HCT116 (cell line): ENCODE measurements at regions not wholly inside any gene's neighbourhood (a gene's known extent, or its start where the extent isn't known, plus 50 kb on each side); places are given as distances from the start of the nearest gene placed in this dataset.

Experiments
- ATAC-seq: fragments of 200-7000 bp; cut with Tn5 transposase; 2 replicates; pipeline ENCODE4 v1.9.1; 2020; ENCODE audit warnings: mild to moderate bottlenecking, moderate library complexity
- BruUV-seq: library from RNA; stranded (reverse); fragments of 400-500 nt; replicated peaks from 2 replicates; lab custom pipeline; 2021; lab: Mats Ljungman, UMichigan
- CTCF ChIA-PET: fragments of 300-600 bp; sonication (Branson Sonifier 250); formaldehyde crosslinking; loops from one replicate; lab custom pipeline; 2021; ENCODE audit warnings: antibody characterized with exemption; lab: Charles Lee
- POLR2A ChIA-PET: fragments of 300-600, 350-600 bp; sonication (Branson Sonifier 250); formaldehyde crosslinking; loops from one replicate; lab custom pipeline; 2021; ENCODE audit warnings: antibody characterized with exemption; lab: Charles Lee
- RAD21 ChIA-PET, 2 experiments: fragments of 300-600 bp; sonication (Branson Sonifier 250); formaldehyde crosslinking; loops; one replicate each; lab custom pipeline; 2023; ENCODE audit warnings: low total read pairs in 2 of 2; ENCODE audit not compliant: uncharacterized antibody in 2 of 2, unreplicated experiment in 2 of 2, low non-redundant PET in 1 of 2; lab: Charles Lee
- DNase-seq: peaks from one replicate; pipeline ENCODE4 v3.0.0-alpha.2; 2010; ENCODE audit warnings: low read depth, low spot score
- H2AFZ ChIP-seq: fragments of 200-600 bp; shearing (Covaris generic), sonication (generic); 2 replicates; pipeline ENCODE4 v1.6.1; 2017; ENCODE audit warnings: low read depth, mixed run types, mixed read lengths, antibody characterized with exemption, low read length; ENCODE audit not compliant: poor library complexity, severe bottlenecking
- H3K27ac ChIP-seq: 2 replicates; pipeline ENCODE4 v1.5.1; 2012; ENCODE audit warnings: low read depth, low read length
- H3K27me3 ChIP-seq: fragments of 200-600 bp; sonication (generic); 2 replicates; pipeline ENCODE4 v1.6.1; 2016; ENCODE audit warnings: mixed run types, low read length, mixed read lengths; ENCODE audit not compliant: insufficient read depth
- H3K36me3 ChIP-seq, 2 experiments: fragments of 200-500 bp in 1 of 2; fragments of 200-600 bp in 1 of 2; sonication (Bioruptor generic) in 1 of 2; sonication (generic) in 1 of 2; 2 replicates each; pipeline versions ENCODE4 v1.5.1 to v1.6.1; 2014 to 2016; ENCODE audit warnings: low read length in 2 of 2, inconsistent platforms in 1 of 2, mixed read lengths in 1 of 2, mixed run types in 1 of 2; ENCODE audit not compliant: insufficient read depth in 2 of 2, control insufficient read depth in 1 of 2
- H3K4me1 ChIP-seq, 2 experiments: fragments of 200-600 bp in 1 of 2; sonication (generic) in 1 of 2; 2 replicates each; pipeline versions ENCODE4 v1.5.1 to v1.6.1; 2012 to 2017; ENCODE audit warnings: low read length in 2 of 2, inconsistent platforms in 1 of 2, mild to moderate bottlenecking in 1 of 2, mixed read lengths in 1 of 2, mixed run types in 1 of 2, moderate library complexity in 1 of 2; ENCODE audit not compliant: insufficient read depth in 2 of 2, control insufficient read depth in 1 of 2
- H3K4me2 ChIP-seq: fragments of 200-600 bp; sonication (generic); 2 replicates; pipeline ENCODE4 v1.6.1; 2017; ENCODE audit warnings: mixed run types, low read length, mixed read lengths
- H3K4me3 ChIP-seq, 2 experiments: fragments of 200-600 bp in 1 of 2; sonication (generic) in 1 of 2; replicated peaks in 1 of 2; 2 replicates each; pipeline ENCODE4 v1.5.1; 2011 to 2016; ENCODE audit warnings: low read length in 2 of 2, control low read depth in 1 of 2, low read depth in 1 of 2, mild to moderate bottlenecking in 1 of 2, mixed read lengths in 1 of 2, mixed run types in 1 of 2
- H3K79me2 ChIP-seq: fragments of 200-600 bp; sonication (generic); 2 replicates; pipeline ENCODE4 v1.6.1; 2017; ENCODE audit warnings: mild to moderate bottlenecking, mixed run types, low read length, moderate library complexity, mixed read lengths; ENCODE audit not compliant: insufficient read depth
- H3K9ac ChIP-seq: fragments of 200-600 bp; sonication (generic); 2 replicates; pipeline ENCODE4 v1.6.1; 2016; ENCODE audit warnings: low read length, mixed read lengths
- H3K9me2 ChIP-seq: fragments of 200-600 bp; sonication (generic), shearing (Covaris generic); 2 replicates; pipeline ENCODE4 v1.6.1; 2017; ENCODE audit warnings: mixed run types, mild to moderate bottlenecking, moderate library complexity; ENCODE audit not compliant: insufficient read depth
- H3K9me3 ChIP-seq, 2 experiments: fragments of 200-500 bp in 1 of 2; fragments of 200-600 bp in 1 of 2; sonication (Bioruptor generic) in 1 of 2; sonication (generic) in 1 of 2; 2 replicates each; pipeline ENCODE4 v1.6.1; 2014 to 2017; ENCODE audit warnings: low read length in 2 of 2, mixed read lengths in 2 of 2, inconsistent platforms in 1 of 2, low read depth in 1 of 2, mild to moderate bottlenecking in 1 of 2, mixed run types in 1 of 2, moderate library complexity in 1 of 2; ENCODE audit not compliant: control insufficient read depth in 1 of 2, insufficient read depth in 1 of 2
- H4K20me1 ChIP-seq: fragments of 200-600 bp; sonication (generic), shearing (Covaris generic); 2 replicates; pipeline ENCODE4 v1.6.1; 2017; ENCODE audit warnings: mixed run types, mild to moderate bottlenecking, moderate library complexity; ENCODE audit not compliant: insufficient read depth
- CBX3 ChIP-seq: IDR thresholded peaks from 2 replicates; pipeline ENCODE4 v1.6.1; 2012; ENCODE audit warnings: low read depth
- CEBPB ChIP-seq: IDR thresholded peaks from 2 replicates; pipeline ENCODE4 v1.6.1; 2012; ENCODE audit warnings: low read depth
- EGR1 ChIP-seq: IDR thresholded peaks from 2 replicates; pipeline ENCODE4 v1.6.1; 2012; ENCODE audit warnings: low read depth
- EZH2 ChIP-seq: fragments of 200-600 bp; sonication (generic); IDR thresholded peaks from 2 replicates; pipeline ENCODE4 v1.6.1; 2017; ENCODE audit warnings: antibody characterized with exemption, mixed run types
- EZH2phosphoT487 ChIP-seq: fragments of 200-600 bp; IDR thresholded peaks from 2 replicates; pipeline ENCODE4 v1.6.1; 2018; ENCODE audit warnings: antibody characterized with exemption, borderline replicate concordance
- RAD21 ChIP-seq: IDR thresholded peaks from 2 replicates; pipeline ENCODE4 v1.6.1; 2012; ENCODE audit warnings: low read depth, mild to moderate bottlenecking
- SIN3A ChIP-seq: IDR thresholded peaks from 2 replicates; pipeline ENCODE4 v1.6.1; 2012; ENCODE audit warnings: low read depth
- SP1 ChIP-seq: IDR thresholded peaks from 2 replicates; pipeline ENCODE4 v1.6.1; 2012; ENCODE audit warnings: low read depth
- SRF ChIP-seq: IDR thresholded peaks from 2 replicates; pipeline ENCODE4 v1.6.1; 2012; ENCODE audit warnings: low read depth
- TCF7L2 ChIP-seq: IDR thresholded peaks from 2 replicates; pipeline ENCODE4 v1.7.0; 2011; ENCODE audit warnings: borderline replicate concordance, inconsistent platforms; ENCODE audit not compliant: insufficient read depth, insufficient read length; ENCODE audit errors: extremely low read depth
- ZFX ChIP-seq: fragments of 450-650 bp; IDR thresholded peaks from 2 replicates; pipeline ENCODE4 v1.6.1; 2017
- intact Hi-C: fragments of 100-400 bp; cut with micrococcal nuclease; formaldehyde crosslinking; loops from 2 replicates; pipeline ENCODE4 v1.10.0; 2022
- TF ChIP-seq, protein P1 (sequence below): IDR thresholded peaks from 2 replicates; pipeline ENCODE4 v1.6.1; 2012
- TF ChIP-seq, protein P2 (sequence below): IDR thresholded peaks from 2 replicates; pipeline ENCODE4 v1.6.1; 2012
- TF ChIP-seq, protein P3 (sequence below): IDR thresholded peaks from 2 replicates; pipeline ENCODE4 v1.6.1; 2012; ENCODE audit warnings: low read depth
- TF ChIP-seq, protein P4 (sequence below): IDR thresholded peaks from 2 replicates; pipeline ENCODE4 v1.6.1; 2011; ENCODE audit warnings: mild to moderate bottlenecking, low read length, moderate library complexity; ENCODE audit not compliant: insufficient replicate concordance; ENCODE audit errors: extremely low read depth

DNA sequence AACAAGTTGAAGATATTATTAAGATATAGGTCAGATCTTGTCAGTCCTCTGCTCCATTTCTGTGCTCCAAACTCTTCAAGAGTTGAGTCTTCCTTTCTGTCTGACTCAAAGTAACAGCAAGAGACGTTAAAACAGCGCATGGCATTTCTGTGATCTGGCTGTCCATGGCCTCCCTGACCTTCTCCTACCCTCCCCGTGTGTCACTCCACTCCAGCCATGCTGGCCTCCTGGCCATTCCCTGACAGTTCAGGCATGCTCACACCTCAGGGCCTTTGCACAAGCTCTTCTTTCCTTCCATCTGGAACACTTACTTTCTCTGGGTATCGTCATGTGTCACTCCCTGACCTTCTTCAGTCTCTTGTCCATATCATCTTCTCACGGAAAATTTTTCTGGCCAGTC lies 229.0 kb downstream of the CENPF start:
- ChIA-PET CTCF (no interaction called here), POLR2A (no interaction called here), RAD21 (no interaction called here)
- H4K20me1 ChIP-seq: no peaks in the 10 kb centered on the region
- no peaks in the 10 kb centered on the region for H3K4me1 ChIP-seq
- TF ChIP-seq TCF7L2 (no peak), EZH2phosphoT487 (no peak), EGR1 (no peak), EZH2 (no peak), SP1 (no peak), SRF (no peak), RAD21 (no peak)
- TF ChIP-seq, protein P1, sequence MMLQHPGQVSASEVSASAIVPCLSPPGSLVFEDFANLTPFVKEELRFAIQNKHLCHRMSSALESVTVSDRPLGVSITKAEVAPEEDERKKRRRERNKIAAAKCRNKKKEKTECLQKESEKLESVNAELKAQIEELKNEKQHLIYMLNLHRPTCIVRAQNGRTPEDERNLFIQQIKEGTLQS: no peak
- TF ChIP-seq, protein P2, sequence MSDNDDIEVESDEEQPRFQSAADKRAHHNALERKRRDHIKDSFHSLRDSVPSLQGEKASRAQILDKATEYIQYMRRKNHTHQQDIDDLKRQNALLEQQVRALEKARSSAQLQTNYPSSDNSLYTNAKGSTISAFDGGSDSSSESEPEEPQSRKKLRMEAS: no peak
- no peak for DNase-seq
- H3K9ac ChIP-seq: no peak overlapping the region
- intact Hi-C loops: no loop called here
- no peak overlapping the region for H2AFZ ChIP-seq
- H3K9me3 ChIP-seq: peaks cover 0 to 3% of the 10 kb centered on the region in 2 experiments; a peak in 1 of 4 replicates
- no peaks in the 10 kb centered on the region for H3K36me3 ChIP-seq
- no peak overlapping the region for H3K4me3 ChIP-seq
- H3K27me3 ChIP-seq: no peaks in the 10 kb centered on the region
- no peak for ATAC-seq
- no peaks in the 10 kb centered on the region for H3K79me2 ChIP-seq
- no peak overlapping the region for H3K4me2 ChIP-seq
- H3K9me2 ChIP-seq: no peaks in the 10 kb centered on the region
- no TSS peak for BruUV-seq
- no peak overlapping the region for H3K27ac ChIP-seq

DNA sequence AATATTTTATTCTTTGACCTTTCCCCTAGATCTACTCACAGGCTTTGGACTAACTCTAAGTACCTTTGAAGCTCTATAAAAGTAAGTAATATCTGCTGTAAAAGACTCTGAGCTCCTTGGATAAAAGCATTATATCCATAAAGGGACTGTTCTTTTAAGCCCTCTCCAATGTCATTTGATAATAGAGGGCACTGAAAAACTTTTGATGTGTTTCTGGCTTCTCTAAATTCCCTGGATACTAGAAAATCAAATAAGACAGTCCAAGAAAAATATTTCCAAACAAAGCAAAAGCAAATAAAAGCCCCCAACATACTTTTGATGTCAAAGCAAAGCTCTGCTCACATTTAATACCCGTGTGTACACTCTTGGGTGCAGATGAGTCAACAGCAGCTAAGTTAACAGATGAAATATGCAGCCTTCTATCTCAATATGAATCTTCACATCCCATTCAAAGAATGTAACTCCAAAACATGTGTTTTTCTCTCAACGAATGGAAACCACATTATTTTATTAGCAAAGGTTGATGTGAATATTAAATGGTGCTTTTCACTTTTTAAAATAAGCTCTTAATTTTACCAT lies 230.3 kb downstream of the CENPF start:
- no peak overlapping the region for H3K4me2 ChIP-seq
- TF ChIP-seq, protein P3, sequence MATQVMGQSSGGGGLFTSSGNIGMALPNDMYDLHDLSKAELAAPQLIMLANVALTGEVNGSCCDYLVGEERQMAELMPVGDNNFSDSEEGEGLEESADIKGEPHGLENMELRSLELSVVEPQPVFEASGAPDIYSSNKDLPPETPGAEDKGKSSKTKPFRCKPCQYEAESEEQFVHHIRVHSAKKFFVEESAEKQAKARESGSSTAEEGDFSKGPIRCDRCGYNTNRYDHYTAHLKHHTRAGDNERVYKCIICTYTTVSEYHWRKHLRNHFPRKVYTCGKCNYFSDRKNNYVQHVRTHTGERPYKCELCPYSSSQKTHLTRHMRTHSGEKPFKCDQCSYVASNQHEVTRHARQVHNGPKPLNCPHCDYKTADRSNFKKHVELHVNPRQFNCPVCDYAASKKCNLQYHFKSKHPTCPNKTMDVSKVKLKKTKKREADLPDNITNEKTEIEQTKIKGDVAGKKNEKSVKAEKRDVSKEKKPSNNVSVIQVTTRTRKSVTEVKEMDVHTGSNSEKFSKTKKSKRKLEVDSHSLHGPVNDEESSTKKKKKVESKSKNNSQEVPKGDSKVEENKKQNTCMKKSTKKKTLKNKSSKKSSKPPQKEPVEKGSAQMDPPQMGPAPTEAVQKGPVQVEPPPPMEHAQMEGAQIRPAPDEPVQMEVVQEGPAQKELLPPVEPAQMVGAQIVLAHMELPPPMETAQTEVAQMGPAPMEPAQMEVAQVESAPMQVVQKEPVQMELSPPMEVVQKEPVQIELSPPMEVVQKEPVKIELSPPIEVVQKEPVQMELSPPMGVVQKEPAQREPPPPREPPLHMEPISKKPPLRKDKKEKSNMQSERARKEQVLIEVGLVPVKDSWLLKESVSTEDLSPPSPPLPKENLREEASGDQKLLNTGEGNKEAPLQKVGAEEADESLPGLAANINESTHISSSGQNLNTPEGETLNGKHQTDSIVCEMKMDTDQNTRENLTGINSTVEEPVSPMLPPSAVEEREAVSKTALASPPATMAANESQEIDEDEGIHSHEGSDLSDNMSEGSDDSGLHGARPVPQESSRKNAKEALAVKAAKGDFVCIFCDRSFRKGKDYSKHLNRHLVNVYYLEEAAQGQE: no peak
- TF ChIP-seq SIN3A (no peak), CEBPB (no peak), ZFX (no peak), SP1 (no peak), CBX3 (no peak)
- TF ChIP-seq, protein P2: no peak
- TF ChIP-seq, protein P4, sequence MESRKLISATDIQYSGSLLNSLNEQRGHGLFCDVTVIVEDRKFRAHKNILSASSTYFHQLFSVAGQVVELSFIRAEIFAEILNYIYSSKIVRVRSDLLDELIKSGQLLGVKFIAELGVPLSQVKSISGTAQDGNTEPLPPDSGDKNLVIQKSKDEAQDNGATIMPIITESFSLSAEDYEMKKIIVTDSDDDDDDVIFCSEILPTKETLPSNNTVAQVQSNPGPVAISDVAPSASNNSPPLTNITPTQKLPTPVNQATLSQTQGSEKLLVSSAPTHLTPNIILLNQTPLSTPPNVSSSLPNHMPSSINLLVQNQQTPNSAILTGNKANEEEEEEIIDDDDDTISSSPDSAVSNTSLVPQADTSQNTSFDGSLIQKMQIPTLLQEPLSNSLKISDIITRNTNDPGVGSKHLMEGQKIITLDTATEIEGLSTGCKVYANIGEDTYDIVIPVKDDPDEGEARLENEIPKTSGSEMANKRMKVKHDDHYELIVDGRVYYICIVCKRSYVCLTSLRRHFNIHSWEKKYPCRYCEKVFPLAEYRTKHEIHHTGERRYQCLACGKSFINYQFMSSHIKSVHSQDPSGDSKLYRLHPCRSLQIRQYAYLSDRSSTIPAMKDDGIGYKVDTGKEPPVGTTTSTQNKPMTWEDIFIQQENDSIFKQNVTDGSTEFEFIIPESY: no peak

More for the DNA sequence above, 230.3 kb downstream of the CENPF start:
- RAD21 ChIA-PET: no interaction called here
- ATAC-seq: no peak
- Histone ChIP-seq H3K9me2 (no peaks in the 10 kb centered on the region), H3K27ac (no peak overlapping the region), H3K4me3 (no peak overlapping the region), H3K79me2 (no peaks in the 10 kb centered on the region), H3K27me3 (no peaks in the 10 kb centered on the region), H2AFZ (no peak overlapping the region), H3K9me3 (peaks cover 0 to 2% of the 10 kb centered on the region in 2 experiments; a peak in 1 of 4 replicates), H3K4me1 (no peaks in the 10 kb centered on the region), H4K20me1 (no peaks in the 10 kb centered on the region), H3K9ac (no peak overlapping the region), H3K36me3 (no peaks in the 10 kb centered on the region)
- POLR2A ChIA-PET: no interaction called here
- intact Hi-C loops: no loop called here
- CTCF ChIA-PET: no interaction called here
- no TSS peak for BruUV-seq
- DNase-seq: no peak
